NT2/D1 (cell line): ENCODE measurements at regions not wholly inside any gene's neighbourhood (a gene's known extent, or its start where the extent isn't known, plus 50 kb on each side); places are given as distances from the start of the nearest gene placed in this dataset.

ENCODE experiments used
- SUZ12 ChIP-seq: IDR thresholded peaks from 2 replicates; pipeline ENCODE4 v1.6.1; 2011; ENCODE audit not compliant: insufficient read length, insufficient read depth; ENCODE audit errors: extremely low read depth
- YY1 ChIP-seq: IDR thresholded peaks from 2 replicates; pipeline ENCODE4 v1.6.1; 2011; ENCODE audit not compliant: insufficient read length, insufficient read depth
- ZNF274 ChIP-seq: IDR thresholded peaks from 2 replicates; pipeline ENCODE4 v1.6.1; 2011; ENCODE audit warnings: mild to moderate bottlenecking, low read depth, low read length

GRCh38 chr1:221331273-221332183 is 410.4 kb downstream of the DUSP10 start:
- TF ChIP-seq ZNF274: no peak
- no peak for TF ChIP-seq SUZ12
- TF ChIP-seq YY1: no peak
